K562 (cell line): ENCODE measurements at regions not wholly inside any gene's neighbourhood (a gene's known extent, or its start where the extent isn't known, plus 50 kb on each side); places are given as distances from the start of the nearest gene placed in this dataset.

ENCODE experiments used
- ATAC-seq: fragments of 200-7000 bp; cut with Tn5 transposase; 3 replicates; pipeline ENCODE4 v1.9.1; 2020; ENCODE audit warnings: moderate library complexity
- BruUV-seq: library from RNA; stranded (reverse); fragments of 400-500 nt; replicated peaks from 2 replicates; lab custom pipeline; 2021; lab: Mats Ljungman, UMichigan
- CTCF ChIA-PET: fragments of 300-600 bp; formaldehyde crosslinking; extraction: SDS; loops from one replicate; lab custom pipeline; 2021; ENCODE audit warnings: low intra/inter-chr PET ratio; lab: Yijun Ruan, JAX
- POLR2A ChIA-PET: fragments of 300-600, 350-650 bp; sonication (Branson Sonifier 250); formaldehyde crosslinking; extraction: SDS; loops from one replicate; lab custom pipeline; 2021; ENCODE audit warnings: antibody characterized with exemption, inconsistent platforms; lab: Yijun Ruan, JAX
- DNase-seq, 4 experiments: peaks; one replicate each; pipeline versions ENCODE4 v3.0.0 to v3.0.0-alpha.2; 2011 to 2018; ENCODE audit warnings: low spot score in 3 of 4, mixed read lengths in 3 of 4; ENCODE audit errors: extremely low read depth in 1 of 4
- FAIRE-seq: peaks from 2 replicates; lab custom pipeline; 2011; peaks lifted over from hg19 to GRCh38; lab: Jason Lieb, UNC
- H2AFZ ChIP-seq: 2 replicates; pipeline ENCODE4 v1.6.0; 2011; ENCODE audit warnings: low read depth, low read length, control low read depth, inconsistent platforms
- H3K27ac ChIP-seq: fragments of 200-600 bp; 3 replicates; pipeline ENCODE4 v1.8.0; 2011; ENCODE audit warnings: low read depth, mild to moderate bottlenecking, control low read depth, inconsistent platforms, low read length, moderate library complexity, mixed read lengths; ENCODE audit errors: extremely low read depth
- H3K27me3 ChIP-seq, 2 experiments: fragments of 300-600 bp in 1 of 2; 2 replicates in 1 of 2; 3 replicates in 1 of 2; pipeline versions ENCODE4 v1.6.0 to v1.8.0; 2011; ENCODE audit warnings: inconsistent platforms in 2 of 2, low read length in 2 of 2, mild to moderate bottlenecking in 1 of 2, mixed read lengths in 1 of 2, moderate library complexity in 1 of 2; ENCODE audit not compliant: control insufficient read depth in 2 of 2, insufficient read depth in 2 of 2
- H3K36me3 ChIP-seq: fragments of 300-600 bp; 3 replicates; pipeline ENCODE4 v1.8.0; 2011; ENCODE audit warnings: mild to moderate bottlenecking, low read length, inconsistent platforms; ENCODE audit not compliant: control insufficient read depth, insufficient read depth
- H3K4me1 ChIP-seq, 2 experiments: fragments of 200-600 bp in 1 of 2; replicated peaks in 1 of 2; 2 replicates in 1 of 2; 3 replicates in 1 of 2; pipeline versions ENCODE4 v1.5.1 to v1.8.0; 2011; ENCODE audit warnings: inconsistent platforms in 2 of 2, low read length in 2 of 2, mild to moderate bottlenecking in 1 of 2, mixed read lengths in 1 of 2, moderate library complexity in 1 of 2; ENCODE audit not compliant: control insufficient read depth in 2 of 2, insufficient read depth in 2 of 2
- H3K4me2 ChIP-seq: 2 replicates; pipeline ENCODE4 v1.6.1; 2011; ENCODE audit warnings: low read length, control low read depth, inconsistent platforms, mixed read lengths; ENCODE audit not compliant: insufficient read depth
- H3K4me3 ChIP-seq: fragments of 200-600 bp; sonication (generic), shearing (Covaris generic); 2 replicates; pipeline ENCODE4 v1.5.1; 2016; ENCODE audit warnings: control low read depth, inconsistent platforms
- H3K79me2 ChIP-seq: fragments of 200-600 bp; 3 replicates; pipeline ENCODE4 v1.8.0; 2011; ENCODE audit warnings: low read length, inconsistent platforms; ENCODE audit not compliant: control insufficient read depth, insufficient read depth
- H3K9ac ChIP-seq, 2 experiments: 2 replicates each; pipeline versions ENCODE4 v1.6.0 to v1.6.1; 2011; ENCODE audit warnings: low read depth in 2 of 2, low read length in 2 of 2, control low read depth in 1 of 2, inconsistent platforms in 1 of 2, mild to moderate bottlenecking in 1 of 2, mixed read lengths in 1 of 2; ENCODE audit not compliant: insufficient read depth in 1 of 2
- H3K9me1 ChIP-seq: one replicate; pipeline ENCODE4 v1.6.0; 2011; ENCODE audit warnings: inconsistent platforms, mild to moderate bottlenecking, low read length, moderate library complexity; ENCODE audit not compliant: control insufficient read depth, insufficient read depth
- H3K9me3 ChIP-seq: replicated peaks from 2 replicates; pipeline ENCODE4 v1.5.1; 2011; ENCODE audit warnings: low read depth, low read length, inconsistent platforms; ENCODE audit not compliant: control insufficient read depth, insufficient read depth
- H4K20me1 ChIP-seq: replicated peaks from 2 replicates; pipeline ENCODE4 v1.6.1; 2011; ENCODE audit warnings: low read length, inconsistent platforms, mixed read lengths; ENCODE audit not compliant: control insufficient read depth, insufficient read depth
- BRCA1 ChIP-seq, 2 experiments: fragments of 450-650 bp in 1 of 2; sonication (generic) in 1 of 2; formaldehyde crosslinking in 1 of 2; IDR thresholded peaks; 2 replicates each; pipeline versions ENCODE4 v1.5.0 to v1.6.1; 2017 to 2020; ENCODE audit warnings: mild to moderate bottlenecking in 1 of 2, missing genetic modification reagents in 1 of 2
- DMBX1 ChIP-seq: fragments of 250-450 bp; sonication (Bioruptor Pico); IDR thresholded peaks from 2 replicates; pipeline ENCODE4 v1.8.0; 2022; ENCODE audit warnings: inconsistent platforms, mild to moderate bottlenecking, moderate library complexity, borderline replicate concordance
- EGR1 ChIP-seq: fragments of 450-650 bp; conservative IDR thresholded peaks from 2 replicates; pipeline ENCODE4 v1.6.1; 2017; ENCODE audit warnings: mild to moderate bottlenecking
- FOXK2 ChIP-seq, 2 experiments: fragments of 450-650 bp; IDR thresholded peaks in 1 of 2; conservative IDR thresholded peaks in 1 of 2; 2 replicates each; pipeline ENCODE4 v1.6.1; 2016; ENCODE audit warnings: low read depth in 2 of 2, mild to moderate bottlenecking in 1 of 2
- MTA3 ChIP-seq: fragments of 450-650 bp; formaldehyde crosslinking; IDR thresholded peaks from 2 replicates; pipeline ENCODE4 v1.6.1; 2017; ENCODE audit warnings: mild to moderate bottlenecking, borderline replicate concordance
- NEUROD1 ChIP-seq: fragments of 150-350 bp; IDR thresholded peaks from 2 replicates; pipeline ENCODE4 v1.6.1; 2014; ENCODE audit warnings: borderline replicate concordance, low read length, low read depth; ENCODE audit not compliant: partially characterized antibody
- POLR3A ChIP-seq: IDR thresholded peaks from 2 replicates; pipeline ENCODE4 v1.6.1; 2011; ENCODE audit warnings: borderline replicate concordance, mild to moderate bottlenecking, moderate library complexity; ENCODE audit not compliant: insufficient read length, insufficient read depth; ENCODE audit errors: extremely low read depth
- PYGO2 ChIP-seq: fragments of 450-650 bp; IDR thresholded peaks from 2 replicates; pipeline ENCODE4 v1.6.1; 2016; ENCODE audit warnings: mild to moderate bottlenecking, missing genetic modification characterization, moderate library complexity, missing compliant biosample characterization
- RBM39 ChIP-seq: fragments of 200-400 bp; formaldehyde crosslinking; optimal IDR thresholded peaks from 2 replicates; pipeline ENCODE3; 2018; ENCODE audit warnings: low read depth, low read length
- RCOR1 ChIP-seq, 2 experiments: IDR thresholded peaks; 2 replicates each; pipeline ENCODE4 v1.6.1; 2012; ENCODE audit warnings: low read depth in 2 of 2, low read length in 2 of 2, borderline replicate concordance in 1 of 2, improper control_type of control experiment in 1 of 2
- RUNX1 ChIP-seq: sonication (generic); IDR thresholded peaks from 2 replicates; pipeline ENCODE4 v1.6.1; 2016; ENCODE audit warnings: antibody characterized with exemption, low read depth
- SIX5 ChIP-seq, 2 experiments: IDR thresholded peaks; 2 replicates each; pipeline ENCODE4 v1.6.1; 2011; ENCODE audit warnings: low read length in 2 of 2, borderline replicate concordance in 1 of 2, low read depth in 1 of 2, mild to moderate bottlenecking in 1 of 2, moderate library complexity in 1 of 2; ENCODE audit not compliant: insufficient read depth in 1 of 2
- ZBTB7A ChIP-seq: IDR thresholded peaks from 2 replicates; pipeline ENCODE4 v1.6.1; 2011; ENCODE audit warnings: low read depth, mild to moderate bottlenecking, low read length, moderate library complexity, borderline replicate concordance; ENCODE audit not compliant: control insufficient read depth
- ZFP1 ChIP-seq: fragments of 450-650 bp; formaldehyde crosslinking; IDR thresholded peaks from 2 replicates; pipeline ENCODE4 v1.4.0; 2020; ENCODE audit warnings: mild to moderate bottlenecking, mixed read lengths
- ZNF24 ChIP-seq: fragments of 450-650 bp; IDR thresholded peaks from 2 replicates; pipeline ENCODE4 v1.6.1; 2016
- WGBS: fragments of 100-300 bp; shearing (Covaris generic); methylation state at CpG from one replicate; pipeline ENCODE4 v1.1.6; 2016; ENCODE audit warnings: low coverage, mixed read lengths; ENCODE audit not compliant: insufficient coverage; ENCODE audit errors: missing lambda C conversion rate; 5-methylcytosine and 5-hydroxymethylcytosine counted together
- in situ Hi-C: fragments of 300-500 bp; cut with MboI; formaldehyde crosslinking; loops from 4 replicates; pipeline ENCODE4 v1.15.0; 2018; ENCODE audit warnings: inconsistent platforms, mixed read lengths
- intact Hi-C: fragments of 100-400 bp; cut with micrococcal nuclease; formaldehyde crosslinking; loops from 2 replicates; pipeline ENCODE4 v1.14.2; 2022

- 2% methylated on average over 4 of the region's 4 CpGs for WGBS
- BruUV-seq: no TSS peak
Measured at GRCh38 chr4:181650033-181650825, 593.0 kb upstream of the TENM3 start.

More at GRCh38 chr4:181650033-181650825, 593.0 kb upstream of the TENM3 start:
- ChIA-PET POLR2A (no interaction called here), CTCF (no interaction called here)
- Histone ChIP-seq H4K20me1 (no peaks in the 10 kb centered on the region), H3K36me3 (no peaks in the 10 kb centered on the region), H3K9me1 (no peaks in the 10 kb centered on the region), H3K9me3 (no peaks in the 10 kb centered on the region), H3K79me2 (no peaks in the 10 kb centered on the region), H3K4me1 (no peaks in the 10 kb centered on the region), H3K27me3 (no peaks in the 10 kb centered on the region), H3K4me3 (no peak overlapping the region), H3K9ac (no peak overlapping the region), H3K4me2 (no peak overlapping the region), H2AFZ (no peak overlapping the region), H3K27ac (no peak overlapping the region)
- in situ Hi-C loops (no loop called here), intact Hi-C loops (no loop called here)
- no peak for DNase-seq
- FAIRE-seq: no peak
- no peak for ATAC-seq
- no peak for TF ChIP-seq ZBTB7A
- TF ChIP-seq ZFP1: no peak
- TF ChIP-seq SIX5 (IDR thresholded peaks at IDR 0.05; ENCODE audit: borderline replicate concordance in 1 of 2, insufficient read depth in 1 of 2, low read depth in 1 of 2, low read length in 2 of 2): no peak
- no peak for TF ChIP-seq BRCA1 (IDR thresholded peaks at IDR 0.05)
- no peak for TF ChIP-seq BRCA1 (CRISPR knock-in tag; IDR thresholded peaks at IDR 0.05)
- TF ChIP-seq POLR3A: no peak
- TF ChIP-seq RCOR1 (IDR thresholded peaks at IDR 0.05; ENCODE audit: borderline replicate concordance in 1 of 2, low read depth in 2 of 2, low read length in 2 of 2): no peak
- TF ChIP-seq MTA3: no peak
- no peak for TF ChIP-seq RBM39
- no peak for TF ChIP-seq RUNX1
- no peak for TF ChIP-seq EGR1
- no peak for TF ChIP-seq NEUROD1
- TF ChIP-seq PYGO2: no peak
- no peak for TF ChIP-seq ZNF24
- TF ChIP-seq FOXK2 (conservative IDR thresholded peaks at IDR 0.05 in 1 of 2, IDR thresholded peaks at IDR 0.05 in 1 of 2; ENCODE audit: low read depth in 2 of 2): no peak
- TF ChIP-seq DMBX1 (CRISPR knock-in tag): no peak
